ENCODE measurements at regions not wholly inside any gene's neighbourhood (a gene's known extent, or its start where the extent isn't known, plus 50 kb on each side); places are given as distances from the start of the nearest gene placed in this dataset.
A peak's percentile ranks its signal among the peaks of the same experiment; 100 is the strongest.

- TF ChIP-seq, protein P1, sequence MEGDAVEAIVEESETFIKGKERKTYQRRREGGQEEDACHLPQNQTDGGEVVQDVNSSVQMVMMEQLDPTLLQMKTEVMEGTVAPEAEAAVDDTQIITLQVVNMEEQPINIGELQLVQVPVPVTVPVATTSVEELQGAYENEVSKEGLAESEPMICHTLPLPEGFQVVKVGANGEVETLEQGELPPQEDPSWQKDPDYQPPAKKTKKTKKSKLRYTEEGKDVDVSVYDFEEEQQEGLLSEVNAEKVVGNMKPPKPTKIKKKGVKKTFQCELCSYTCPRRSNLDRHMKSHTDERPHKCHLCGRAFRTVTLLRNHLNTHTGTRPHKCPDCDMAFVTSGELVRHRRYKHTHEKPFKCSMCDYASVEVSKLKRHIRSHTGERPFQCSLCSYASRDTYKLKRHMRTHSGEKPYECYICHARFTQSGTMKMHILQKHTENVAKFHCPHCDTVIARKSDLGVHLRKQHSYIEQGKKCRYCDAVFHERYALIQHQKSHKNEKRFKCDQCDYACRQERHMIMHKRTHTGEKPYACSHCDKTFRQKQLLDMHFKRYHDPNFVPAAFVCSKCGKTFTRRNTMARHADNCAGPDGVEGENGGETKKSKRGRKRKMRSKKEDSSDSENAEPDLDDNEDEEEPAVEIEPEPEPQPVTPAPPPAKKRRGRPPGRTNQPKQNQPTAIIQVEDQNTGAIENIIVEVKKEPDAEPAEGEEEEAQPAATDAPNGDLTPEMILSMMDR (conservative IDR thresholded peaks at IDR 0.05; ENCODE audit: low read depth, low read length): no peak
- H3K4me3 ChIP-seq (ENCODE audit: low read depth, low read length): no peak overlapping the region
- DNase-seq (ENCODE audit: low read depth): no peak
These were observed 183.5 kb upstream of the MAF start for GRCh38 chr16:79784007-79784406.

DNA sequence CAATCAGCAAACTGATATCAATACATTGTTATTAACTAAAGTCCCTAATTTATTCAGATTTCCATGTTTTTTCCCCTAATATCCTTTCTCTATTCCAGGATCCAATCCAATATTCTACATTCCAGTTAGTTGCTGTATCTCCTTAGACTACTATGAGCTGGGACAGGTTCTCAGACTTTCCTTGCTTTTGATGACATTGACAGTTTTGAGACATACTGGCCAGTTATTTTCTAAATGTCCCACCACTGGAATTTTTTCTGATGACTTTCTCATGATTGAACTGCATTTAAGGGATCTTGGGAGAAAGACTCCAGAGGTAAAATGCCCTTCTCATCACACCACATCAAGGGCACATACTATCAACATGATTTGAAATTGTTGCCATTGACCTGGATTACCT lies 177.1 kb upstream of the MAF start:
- no peak for DNase-seq (ENCODE audit: low read depth)
- H3K4me3 ChIP-seq (ENCODE audit: low read depth, low read length): no peak overlapping the region
- TF ChIP-seq, protein P1 (conservative IDR thresholded peaks at IDR 0.05; ENCODE audit: low read depth, low read length): no peak

GRCh38 chr16:79776243-79776847 lies 175.8 kb upstream of the MAF start:
- TF ChIP-seq, protein P1 (conservative IDR thresholded peaks at IDR 0.05; ENCODE audit: low read depth, low read length): peak; percentile 28
- DNase-seq (ENCODE audit: low read depth): peak; percentile 64
- no peak overlapping the region for H3K4me3 ChIP-seq (ENCODE audit: low read depth, low read length)

DNA sequence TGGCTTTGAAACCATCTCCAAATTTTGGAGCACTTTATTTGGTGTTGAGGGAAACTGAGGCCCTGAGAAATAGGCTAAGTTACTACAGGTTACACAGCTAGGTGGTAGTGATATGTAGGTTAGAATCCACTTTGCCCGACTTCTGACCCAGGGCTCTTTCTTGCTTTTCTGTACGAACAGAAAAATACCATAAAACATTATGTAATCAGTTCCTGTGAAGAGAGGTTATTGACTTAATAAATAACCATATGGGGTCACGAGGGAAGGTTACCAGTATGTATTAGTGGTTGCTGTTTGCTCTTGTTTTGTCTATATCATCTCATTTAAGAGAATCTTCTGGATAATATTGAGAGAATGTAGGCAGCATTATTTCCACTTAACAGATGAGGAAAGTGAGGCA lies 172.2 kb upstream of the MAF start:
- no peak overlapping the region for H3K4me3 ChIP-seq (ENCODE audit: low read depth, low read length)
- TF ChIP-seq, protein P1 (conservative IDR thresholded peaks at IDR 0.05; ENCODE audit: low read depth, low read length): no peak
- no peak for DNase-seq (ENCODE audit: low read depth)

- no peak for DNase-seq (ENCODE audit: low read depth)
- no peak overlapping the region for H3K4me3 ChIP-seq (ENCODE audit: low read depth, low read length)
- TF ChIP-seq, protein P1 (conservative IDR thresholded peaks at IDR 0.05; ENCODE audit: low read depth, low read length): no peak
These were observed 171.5 kb upstream of the MAF start for GRCh38 chr16:79772048-79772447.

DNA sequence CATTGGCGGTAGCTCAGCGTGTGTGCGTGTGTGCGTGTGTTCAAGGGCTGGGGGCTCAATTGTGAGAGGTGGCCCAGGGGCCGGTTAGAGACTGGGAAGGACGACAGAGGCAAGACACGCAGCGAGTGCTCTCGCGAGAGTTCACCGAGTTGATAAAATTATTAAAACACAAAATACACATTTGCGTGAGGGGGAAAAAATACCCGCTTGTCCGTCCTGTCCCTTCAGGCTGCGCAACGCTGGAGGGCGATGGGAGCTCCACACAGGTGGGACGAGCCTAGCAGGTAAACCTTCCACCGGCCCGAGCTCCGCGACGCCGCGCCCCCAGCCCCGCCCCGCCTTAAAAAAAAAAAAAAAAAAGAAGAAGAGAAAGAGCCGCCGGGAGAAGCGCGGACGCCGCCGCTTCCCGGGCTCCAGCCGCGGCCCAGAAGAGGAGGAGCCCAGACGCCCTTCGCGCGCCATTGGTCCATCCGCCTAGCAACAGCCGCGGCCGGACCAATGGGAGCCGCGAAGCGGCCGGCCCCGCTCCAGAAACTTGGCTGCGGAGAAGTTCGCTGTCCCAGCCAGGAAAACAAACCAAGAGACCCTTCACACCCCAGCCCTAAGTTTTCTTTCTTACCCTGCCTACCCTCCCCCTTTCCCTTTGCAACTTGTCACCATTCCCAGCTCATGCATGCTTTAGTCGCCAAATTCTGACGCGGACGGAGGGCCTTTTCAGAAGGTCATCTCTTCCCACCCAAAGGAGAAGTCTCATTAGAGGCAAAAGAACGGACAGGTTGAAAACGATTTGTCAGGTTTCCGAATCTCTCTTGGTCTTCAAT lies 169.9 kb upstream of the MAF start:
- TF ChIP-seq, protein P1 (conservative IDR thresholded peaks at IDR 0.05; ENCODE audit: low read depth, low read length): no peak
- H3K4me3 ChIP-seq (ENCODE audit: low read depth, low read length): peak overlapping the region; percentile 71
- peak; percentile 90 for DNase-seq (ENCODE audit: low read depth)

GRCh38 chr16:79769928-79770243 lies 169.3 kb upstream of the MAF start:
- peak overlapping the region; percentile 71 for H3K4me3 ChIP-seq (ENCODE audit: low read depth, low read length)
- no peak for DNase-seq (ENCODE audit: low read depth)
- TF ChIP-seq, protein P1 (conservative IDR thresholded peaks at IDR 0.05; ENCODE audit: low read depth, low read length): no peak
